ENCODE measurements at regions not wholly inside any gene's neighbourhood (a gene's known extent, or its start where the extent isn't known, plus 50 kb on each side); places are given as distances from the start of the nearest gene placed in this dataset.

GRCh38 chr3:8156831-8157230 is 344.8 kb upstream of the LMCD1 start:
- Histone ChIP-seq H3K27ac (ENCODE audit: low read length) (no peak overlapping the region), H3K79me2 (replicated peaks; ENCODE audit: insufficient read depth, low read length) (no peaks in the 10 kb centered on the region), H3K9me2 (ENCODE audit: insufficient read depth, low read length) (no peaks in the 10 kb centered on the region), H2AFZ (ENCODE audit: low read depth, low read length) (no peak overlapping the region), H3K4me3 (ENCODE audit: low read length) (no peak overlapping the region), H3K36me3 (ENCODE audit: insufficient read depth, low read length) (no peaks in the 10 kb centered on the region), H3K9ac (ENCODE audit: low read length) (no peak overlapping the region), H3K9me3 (ENCODE audit: low read length) (no peaks in the 10 kb centered on the region), H3K4me2 (ENCODE audit: low read length) (no peak overlapping the region), H4K20me1 (ENCODE audit: insufficient read depth) (no peaks in the 10 kb centered on the region), H3F3A (ENCODE audit: insufficient read depth, low read length, poor library complexity, severe bottlenecking) (no peaks in the 10 kb centered on the region), H3K27me3 (ENCODE audit: insufficient read depth, low read depth, low read length) (no peaks in the 10 kb centered on the region)
- TF ChIP-seq SMC3 (conservative IDR thresholded peaks at IDR 0.05; ENCODE audit: poor library complexity) (no peak), RAD21 (conservative IDR thresholded peaks at IDR 0.05) (no peak), CTCF (IDR thresholded peaks at IDR 0.05; ENCODE audit: poor library complexity, severe bottlenecking) (no peak), EZH2 (IDR thresholded peaks at IDR 0.05; ENCODE audit: borderline replicate concordance, insufficient read depth, low read length, poor library complexity, severe bottlenecking) (no peak), EP300 (conservative IDR thresholded peaks at IDR 0.05; ENCODE audit: poor library complexity, severe bottlenecking) (no peak), POLR2AphosphoS5 (IDR thresholded peaks at IDR 0.05) (no peak), REST (IDR thresholded peaks at IDR 0.05; ENCODE audit: borderline replicate concordance) (no peak), MXI1 (conservative IDR thresholded peaks at IDR 0.05; ENCODE audit: poor library complexity, severe bottlenecking) (no peak), TAF1 (IDR thresholded peaks at IDR 0.05; ENCODE audit: low read depth) (no peak)

GRCh38 chr3:8157640-8158039 is 344.0 kb upstream of the LMCD1 start:
- Histone ChIP-seq H3K9me2 (ENCODE audit: insufficient read depth, low read length) (no peaks in the 10 kb centered on the region), H2AFZ (ENCODE audit: low read depth, low read length) (no peak overlapping the region), H3F3A (ENCODE audit: insufficient read depth, low read length, poor library complexity, severe bottlenecking) (no peaks in the 10 kb centered on the region), H3K27me3 (ENCODE audit: insufficient read depth, low read depth, low read length) (no peaks in the 10 kb centered on the region), H3K9me3 (ENCODE audit: low read length) (no peaks in the 10 kb centered on the region), H3K9ac (ENCODE audit: low read length) (no peak overlapping the region), H3K79me2 (replicated peaks; ENCODE audit: insufficient read depth, low read length) (no peaks in the 10 kb centered on the region), H3K27ac (ENCODE audit: low read length) (no peak overlapping the region), H3K36me3 (ENCODE audit: insufficient read depth, low read length) (no peaks in the 10 kb centered on the region), H4K20me1 (ENCODE audit: insufficient read depth) (no peaks in the 10 kb centered on the region), H3K4me3 (ENCODE audit: low read length) (no peak overlapping the region), H3K4me2 (ENCODE audit: low read length) (no peak overlapping the region)
- TF ChIP-seq MXI1 (conservative IDR thresholded peaks at IDR 0.05; ENCODE audit: poor library complexity, severe bottlenecking) (no peak), SMC3 (conservative IDR thresholded peaks at IDR 0.05; ENCODE audit: poor library complexity) (no peak), REST (IDR thresholded peaks at IDR 0.05; ENCODE audit: borderline replicate concordance) (no peak), RAD21 (conservative IDR thresholded peaks at IDR 0.05) (no peak), TAF1 (IDR thresholded peaks at IDR 0.05; ENCODE audit: low read depth) (no peak), POLR2AphosphoS5 (IDR thresholded peaks at IDR 0.05) (no peak), EZH2 (IDR thresholded peaks at IDR 0.05; ENCODE audit: borderline replicate concordance, insufficient read depth, low read length, poor library complexity, severe bottlenecking) (no peak), CTCF (IDR thresholded peaks at IDR 0.05; ENCODE audit: poor library complexity, severe bottlenecking) (no peak), EP300 (conservative IDR thresholded peaks at IDR 0.05; ENCODE audit: poor library complexity, severe bottlenecking) (no peak)
